ENCODE measurements at regions not wholly inside any gene's neighbourhood (a gene's known extent, or its start where the extent isn't known, plus 50 kb on each side); places are given as distances from the start of the nearest gene placed in this dataset.

DNA sequence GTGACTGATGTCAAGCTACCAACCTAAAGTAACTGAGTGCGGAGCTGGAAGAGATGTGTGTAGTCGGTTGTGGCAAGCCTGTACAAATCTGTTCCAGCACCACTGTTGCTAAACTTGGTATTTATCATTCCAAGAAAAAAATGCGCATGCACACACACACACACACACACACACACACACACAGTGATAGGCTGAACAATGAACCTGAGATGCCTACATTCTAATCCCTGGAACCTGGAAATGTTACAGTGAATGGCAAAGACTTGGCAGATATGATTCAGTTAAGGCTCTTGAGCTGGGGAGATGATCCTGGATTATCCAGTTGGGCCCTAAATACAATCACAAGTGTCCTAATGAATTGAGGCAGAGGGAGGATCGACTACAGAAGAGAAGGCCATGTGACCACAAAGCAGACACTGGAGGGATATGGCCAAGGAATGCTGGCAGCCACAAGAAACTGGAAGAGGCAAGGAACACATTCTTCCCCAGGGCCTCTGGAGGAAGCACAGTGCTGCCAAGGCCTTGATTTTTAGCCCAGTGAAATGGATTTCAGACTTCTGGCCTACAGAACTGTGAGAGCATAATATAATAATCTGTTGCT is 49.7 kb upstream of the LHFPL2 start:
- H3K4me3 ChIP-seq: no peak overlapping the region
- H3K27ac ChIP-seq (replicated peaks): no peak overlapping the region
- H3K36me3 ChIP-seq: no peaks in the 10 kb centered on the region
- H3K27me3 ChIP-seq (ENCODE audit: low read depth): no peaks in the 10 kb centered on the region
- TF ChIP-seq CTCF (IDR thresholded peaks at IDR 0.05; ENCODE audit: borderline replicate concordance): no peak
- H3K4me1 ChIP-seq: no peaks in the 10 kb centered on the region
- peak; percentile 36 for DNase-seq
- intact Hi-C loops (cut with micrococcal nuclease): no loop called here
- H3K9me3 ChIP-seq (replicated peaks): peaks cover 12% of the 10 kb centered on the region
